Esophagus (tissue), 2 donors: ENCODE measurements at regions not wholly inside any gene's neighbourhood (a gene's known extent, or its start where the extent isn't known, plus 50 kb on each side); places are given as distances from the start of the nearest gene placed in this dataset.

ENCODE experiments used
- H3K27ac ChIP-seq, 2 donors: one replicate each; pipeline ENCODE4 v1.5.1; 2013; ENCODE audit warnings: low read depth in 2 of 2, mild to moderate bottlenecking in 2 of 2, inconsistent platforms in 1 of 2, low read length in 1 of 2, moderate library complexity in 1 of 2
- H3K27me3 ChIP-seq, 2 donors: one replicate each; pipeline ENCODE4 v1.6.1; 2013; ENCODE audit warnings: low read length in 2 of 2, control low read depth in 1 of 2, mild to moderate bottlenecking in 1 of 2; ENCODE audit not compliant: insufficient read depth in 2 of 2, control insufficient read depth in 1 of 2
- H3K36me3 ChIP-seq, 2 donors: one replicate each; pipeline ENCODE4 v1.6.1; 2013; ENCODE audit warnings: low read length in 1 of 2; ENCODE audit not compliant: control insufficient read depth in 2 of 2, insufficient read depth in 2 of 2
- H3K4me1 ChIP-seq, 2 donors: one replicate each; pipeline ENCODE4 v1.6.1; 2013; ENCODE audit warnings: low read length in 1 of 2; ENCODE audit not compliant: control insufficient read depth in 2 of 2, insufficient read depth in 2 of 2
- H3K4me3 ChIP-seq, 2 donors: one replicate each; pipeline ENCODE4 v1.5.1; 2013; ENCODE audit warnings: low read length in 2 of 2, mild to moderate bottlenecking in 2 of 2, low read depth in 1 of 2, moderate library complexity in 1 of 2
- H3K9me3 ChIP-seq, 2 donors: one replicate each; pipeline ENCODE4 v1.6.1; 2013; ENCODE audit warnings: mild to moderate bottlenecking in 2 of 2, low read depth in 1 of 2, low read length in 1 of 2, moderate library complexity in 1 of 2; ENCODE audit not compliant: control insufficient read depth in 2 of 2, insufficient read depth in 1 of 2
- WGBS, 2 donors: extraction: QIAGEN DNeasy Blood & Tissue Kit; methylation state at CpG; one replicate each; pipeline ENCODE4 v1.1.7; 2013; 5-methylcytosine and 5-hydroxymethylcytosine counted together
- donor health status: healthy with polysubstance abuse.
- donor health status: Bipolar disorder and iron deficiency.

GRCh38 chr6:2502096-2502997 lies 248.4 kb downstream of the MYLK4 start:
- Histone ChIP-seq H3K4me1 (peaks cover 0 to 9% of the 10 kb centered on the region in 2 donors), H3K27ac (no peak overlapping the region), H3K4me3 (no peak overlapping the region), H3K27me3 (no peaks in the 10 kb centered on the region), H3K9me3 (peaks cover 0 to 2% of the 10 kb centered on the region in 2 donors), H3K36me3 (no peaks in the 10 kb centered on the region)
- WGBS, 2 donors = 63 to 70% methylated on average over 18 of the region's 18 CpGs

- no peak overlapping the region for H3K4me3 ChIP-seq
- peaks cover 0 to 9% of the 10 kb centered on the region in 2 donors for H3K4me1 ChIP-seq
- no peak overlapping the region for H3K27ac ChIP-seq
- 51 to 66% methylated on average over 11 of the region's 11 CpGs for whole genome bisulfite sequencing, 2 donors
- H3K36me3 ChIP-seq = no peaks in the 10 kb centered on the region
- H3K9me3 ChIP-seq = peaks cover 0 to 2% of the 10 kb centered on the region in 2 donors
- no peaks in the 10 kb centered on the region for H3K27me3 ChIP-seq
These were observed 252.6 kb downstream of the MYLK4 start for GRCh38 chr6:2497922-2498623.

GRCh38 chr6:2496291-2496690 lies 250.9 kb upstream of the GMDS start:
- WGBS, 2 donors = 78 to 80% methylated on average over 8 of the region's 8 CpGs
- Histone ChIP-seq H3K4me3 (no peak overlapping the region), H3K27ac (no peak overlapping the region)

GRCh38 chr6:2492686-2493523 lies 247.5 kb upstream of the GMDS start:
- Histone ChIP-seq H3K9me3 (no peaks in the 10 kb centered on the region), H3K27ac (no peak overlapping the region), H3K36me3 (no peaks in the 10 kb centered on the region), H3K4me1 (no peaks in the 10 kb centered on the region), H3K4me3 (no peak overlapping the region), H3K27me3 (no peaks in the 10 kb centered on the region)
- WGBS, 2 donors = 52 to 60% methylated on average over 12 of the region's 12 CpGs

More at GRCh38 chr6:2496291-2496690, 250.9 kb upstream of the GMDS start:
- Histone ChIP-seq H3K27me3 (no peaks in the 10 kb centered on the region), H3K4me1 (no peaks in the 10 kb centered on the region), H3K9me3 (peaks cover 0 to 2% of the 10 kb centered on the region in 2 donors), H3K36me3 (no peaks in the 10 kb centered on the region)

GRCh38 chr6:2491137-2491536 lies 245.7 kb upstream of the GMDS start:
- H3K4me3 ChIP-seq = no peak overlapping the region
- no peak overlapping the region for H3K27ac ChIP-seq
- H3K36me3 ChIP-seq = no peaks in the 10 kb centered on the region
- 97% methylated on average over 14 of the region's 14 CpGs for WGBS, 2 donors
- H3K27me3 ChIP-seq = no peaks in the 10 kb centered on the region
- no peaks in the 10 kb centered on the region for H3K9me3 ChIP-seq
- H3K4me1 ChIP-seq = no peaks in the 10 kb centered on the region

GRCh38 chr6:2488578-2488977 lies 243.2 kb upstream of the GMDS start:
- 88 to 92% methylated on average over 6 of the region's 6 CpGs for WGBS, 2 donors
- H3K4me1 ChIP-seq = no peaks in the 10 kb centered on the region
- H3K4me3 ChIP-seq = no peak overlapping the region
- H3K27me3 ChIP-seq = no peaks in the 10 kb centered on the region
- no peaks in the 10 kb centered on the region for H3K36me3 ChIP-seq
- no peak overlapping the region for H3K27ac ChIP-seq
- peaks cover 0 to 1% of the 10 kb centered on the region in 2 donors for H3K9me3 ChIP-seq

GRCh38 chr6:2485116-2485515 lies 239.7 kb upstream of the GMDS start:
- WGBS, 2 donors = 50 to 56% methylated on average over 7 of the region's 7 CpGs
- Histone ChIP-seq H3K4me3 (no peak overlapping the region), H3K9me3 (peaks cover 0 to 12% of the 10 kb centered on the region in 2 donors), H3K36me3 (no peaks in the 10 kb centered on the region), H3K27ac (no peak overlapping the region), H3K4me1 (no peaks in the 10 kb centered on the region), H3K27me3 (no peaks in the 10 kb centered on the region)

- Histone ChIP-seq H3K4me1 (no peaks in the 10 kb centered on the region), H3K4me3 (no peak overlapping the region), H3K27me3 (no peaks in the 10 kb centered on the region), H3K27ac (no peak overlapping the region), H3K9me3 (peaks cover 0 to 12% of the 10 kb centered on the region in 2 donors), H3K36me3 (no peaks in the 10 kb centered on the region)
- 76 to 82% methylated on average over 2 of the region's 2 CpGs for WGBS, 2 donors
These were observed 237.4 kb upstream of the GMDS start for GRCh38 chr6:2482773-2483172.

GRCh38 chr6:2481307-2481706 lies 235.9 kb upstream of the GMDS start:
- H3K4me3 ChIP-seq = no peak overlapping the region
- 86 to 89% methylated on average over 4 of the region's 4 CpGs for WGBS, 2 donors
- no peaks in the 10 kb centered on the region for H3K27me3 ChIP-seq
- no peaks in the 10 kb centered on the region for H3K36me3 ChIP-seq
- H3K4me1 ChIP-seq = no peaks in the 10 kb centered on the region
- peaks cover 0 to 12% of the 10 kb centered on the region in 2 donors for H3K9me3 ChIP-seq
- H3K27ac ChIP-seq = no peak overlapping the region
